Uterus (tissue), 3 donors: ENCODE measurements at regions not wholly inside any gene's neighbourhood (a gene's known extent, or its start where the extent isn't known, plus 50 kb on each side); places are given as distances from the start of the nearest gene placed in this dataset.
"Not testable (repeated sequence)": the region's sequence is repeated elsewhere in the genome, so short reads cannot be mapped to it uniquely, and the experiment has no call there.

Source experiments
- DNase-seq, 2 donors: peaks; one replicate each; pipeline ENCODE4 v3.0.0-alpha.2; 2019 to 2020
- H3K27ac ChIP-seq, 2 donors: fragments of 200-600 bp; sonication (generic); 1 replicate in 1 of 2; 2 replicates in 1 of 2; pipeline ENCODE4 v1.5.1; 2016 to 2018
- H3K27me3 ChIP-seq, 2 donors: fragments of 200-600 bp; sonication (generic); one replicate each; pipeline ENCODE4 v1.5.1; 2018 to 2019; ENCODE audit warnings: control low read depth in 1 of 2
- H3K36me3 ChIP-seq, 2 donors: fragments of 200-600 bp; sonication (generic); one replicate each; pipeline ENCODE4 v1.5.1; 2019; ENCODE audit warnings: control low read depth in 1 of 2
- H3K4me1 ChIP-seq, 2 donors: fragments of 200-600 bp; sonication (generic); one replicate each; pipeline ENCODE4 v1.5.1; 2018 to 2019; ENCODE audit warnings: control low read depth in 1 of 2
- H3K4me3 ChIP-seq, 2 donors: fragments of 200-600 bp; sonication (generic); 1 replicate in 1 of 2; 2 replicates in 1 of 2; pipeline ENCODE4 v1.5.1; 2018 to 2019; ENCODE audit warnings: mild to moderate bottlenecking in 1 of 2
- H3K9me3 ChIP-seq, 2 donors: fragments of 200-600 bp; sonication (generic); one replicate each; pipeline ENCODE4 v1.5.1; 2019; ENCODE audit warnings: control low read depth in 1 of 2
- CTCF ChIP-seq, 4 experiments: fragments of 200-600 bp in 2 of 4; fragments of 450-650 bp in 2 of 4; sonication (generic) in 2 of 4; IDR thresholded peaks; one replicate each; pipeline ENCODE4 v1.5.1; 2016 to 2019; ENCODE audit warnings: antibody characterized with exemption in 4 of 4, mild to moderate bottlenecking in 2 of 4, moderate library complexity in 1 of 4
- POLR2A ChIP-seq, 2 donors: fragments of 450-650 bp; IDR thresholded peaks; one replicate each; pipeline ENCODE4 v1.6.1; 2016; ENCODE audit warnings: antibody characterized with exemption in 2 of 2, mild to moderate bottlenecking in 1 of 2, moderate library complexity in 1 of 2
- intact Hi-C: fragments of 100-400 bp; cut with DNase I; formaldehyde crosslinking; loops from one replicate; pipeline ENCODE4 v1.15.1; 2023; ENCODE audit warnings: low total_unique reads
- donor health status: DM: yes; HTN: yes; CAD: no.

DNA sequence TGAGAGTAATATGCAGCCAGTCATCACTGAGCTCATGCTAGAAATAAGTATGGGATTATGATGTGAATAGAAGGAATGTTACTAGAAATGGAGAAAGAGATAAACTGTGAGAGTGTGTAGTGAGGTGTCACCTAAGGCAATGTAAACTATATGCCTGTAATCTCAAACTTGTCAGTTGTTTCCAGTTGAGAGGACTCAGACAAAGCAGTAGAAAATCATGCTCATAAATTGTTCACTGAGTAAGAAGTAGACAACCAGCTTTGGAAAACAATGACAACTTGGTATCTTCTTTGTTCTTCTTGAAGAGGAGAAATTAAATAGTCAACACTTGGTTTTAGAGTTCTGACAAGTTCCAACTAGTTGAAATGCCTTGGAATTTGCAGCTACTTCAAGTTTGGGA lies 148.5 kb upstream of the OR4E1 start:
- H3K36me3 ChIP-seq = no peaks in the 10 kb centered on the region
- intact Hi-C loops = no loop called here

GRCh38 chr14:21820631-21821030 lies 147.0 kb upstream of the OR4E1 start:
- no peak for DNase-seq
- no peak for TF ChIP-seq POLR2A (IDR thresholded peaks at IDR 0.05)
- Histone ChIP-seq H3K4me1 (no peaks in the 10 kb centered on the region), H3K27ac (no peak overlapping the region), H3K9me3 (no peaks in the 10 kb centered on the region), H3K27me3 (no peaks in the 10 kb centered on the region), H3K36me3 (no peaks in the 10 kb centered on the region), H3K4me3 (no peak overlapping the region)
- intact Hi-C loops = no loop called here

More for the DNA sequence above, 148.5 kb upstream of the OR4E1 start:
- Histone ChIP-seq H3K9me3 (no peaks in the 10 kb centered on the region), H3K4me3 (no peak overlapping the region), H3K4me1 (no peaks in the 10 kb centered on the region), H3K27ac (no peak overlapping the region), H3K27me3 (no peaks in the 10 kb centered on the region)
- TF ChIP-seq CTCF (IDR thresholded peaks at IDR 0.05) (no peak), POLR2A (IDR thresholded peaks at IDR 0.05) (no peak)
- DNase-seq = no peak

DNA sequence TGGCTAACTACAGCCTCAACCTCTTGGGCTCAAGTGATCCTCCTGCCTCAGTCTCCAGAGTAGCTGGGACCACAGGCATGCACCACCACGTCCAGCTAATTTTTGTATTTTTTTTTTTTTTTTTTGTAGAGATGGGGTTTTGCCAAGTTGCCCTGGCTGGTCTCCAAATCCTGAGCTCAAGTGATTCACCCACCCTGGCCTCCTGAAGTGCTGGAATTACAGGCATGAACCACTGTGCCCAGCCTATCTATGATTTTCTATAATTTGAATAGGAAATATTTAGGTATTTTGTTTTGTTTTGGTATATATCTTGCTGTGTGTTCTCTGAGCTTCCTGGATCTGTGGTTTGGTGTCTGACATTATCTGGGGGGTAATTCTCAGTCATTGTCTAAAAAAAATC lies 146.3 kb upstream of the OR4E1 start:
- H3K36me3 ChIP-seq, H3K4me1 ChIP-seq, H3K27ac ChIP-seq, H3K4me3 ChIP-seq, H3K9me3 ChIP-seq, intact Hi-C loops, DNase-seq, H3K27me3 ChIP-seq: not testable (repeated sequence)

DNA sequence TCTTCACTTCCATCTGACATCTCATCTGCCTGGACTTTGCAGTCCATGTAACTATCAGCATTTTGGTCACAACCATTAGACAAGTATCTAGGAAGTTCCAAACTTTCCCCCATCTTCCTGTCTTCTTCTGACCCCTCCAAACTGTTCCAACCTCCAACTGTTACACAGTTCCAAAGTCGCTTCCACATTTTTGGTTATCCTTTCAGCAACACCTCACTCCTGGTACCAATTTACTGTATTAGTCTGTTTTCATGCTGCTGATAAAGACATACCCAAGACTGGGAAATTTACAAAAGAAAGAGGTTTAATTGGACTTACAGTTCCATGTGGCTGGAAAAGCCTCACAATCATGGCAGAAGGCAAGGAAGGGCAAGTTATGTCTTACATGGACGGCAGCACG lies 143.4 kb upstream of the OR4E1 start:
- H3K27me3 ChIP-seq, H3K27ac ChIP-seq, H3K4me1 ChIP-seq, H3K36me3 ChIP-seq, intact Hi-C loops, H3K9me3 ChIP-seq, H3K4me3 ChIP-seq, DNase-seq: not testable (repeated sequence)

DNA sequence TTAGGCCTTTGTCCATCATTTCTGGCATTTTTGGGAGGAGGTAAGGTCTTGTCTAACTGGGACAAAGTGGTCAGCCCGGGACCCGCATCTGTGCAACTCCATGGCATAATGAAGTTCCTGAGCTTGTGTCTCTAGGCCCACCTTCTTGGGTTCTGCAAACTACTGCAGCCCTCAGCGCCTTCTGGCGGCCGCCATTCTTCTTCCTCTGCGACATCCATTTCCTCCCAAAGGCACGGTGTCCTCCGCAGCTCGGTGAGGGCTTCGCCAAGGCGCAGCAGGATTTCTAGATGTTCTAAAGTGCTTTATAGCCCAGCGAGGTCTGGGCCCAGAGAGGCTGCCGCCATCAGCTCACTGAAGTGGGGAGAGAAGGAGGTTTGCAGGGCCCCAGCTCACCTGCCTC lies 134.4 kb upstream of the OR4E1 start:
- TF ChIP-seq CTCF (IDR thresholded peaks at IDR 0.05) (no peak), POLR2A (IDR thresholded peaks at IDR 0.05) (no peak)
- no peak overlapping the region for H3K27ac ChIP-seq
- no peak overlapping the region for H3K4me3 ChIP-seq
- no peaks in the 10 kb centered on the region for H3K27me3 ChIP-seq
- no peaks in the 10 kb centered on the region for H3K4me1 ChIP-seq
- H3K36me3 ChIP-seq = no peaks in the 10 kb centered on the region
- H3K9me3 ChIP-seq = no peaks in the 10 kb centered on the region
- DNase-seq = no peak
- intact Hi-C loops = no loop called here

DNA sequence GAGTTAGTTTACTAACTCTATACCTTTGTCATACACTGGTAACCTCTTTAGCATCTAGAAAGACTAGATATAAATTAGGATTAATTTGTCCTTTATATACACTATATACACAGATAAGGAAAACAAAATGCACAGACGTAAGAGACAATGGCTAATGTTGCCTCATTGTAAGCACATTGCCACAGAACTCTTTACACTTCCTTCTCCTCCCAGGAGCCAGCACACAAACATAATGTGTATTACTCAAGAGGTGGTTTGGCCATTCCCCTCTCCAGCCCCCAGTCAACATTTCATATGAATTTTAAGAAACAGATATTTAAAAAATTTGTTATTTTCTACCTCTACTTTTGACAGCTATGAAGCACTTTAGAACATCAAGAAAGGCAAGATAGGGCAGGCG lies 131.4 kb upstream of the OR4E1 start:
- no peak for DNase-seq

More for the DNA sequence above, 131.4 kb upstream of the OR4E1 start:
- TF ChIP-seq CTCF (IDR thresholded peaks at IDR 0.05) (no peak), POLR2A (IDR thresholded peaks at IDR 0.05) (no peak)
- Histone ChIP-seq H3K4me3 (no peak overlapping the region), H3K27me3 (no peaks in the 10 kb centered on the region), H3K9me3 (no peaks in the 10 kb centered on the region), H3K36me3 (no peaks in the 10 kb centered on the region), H3K4me1 (no peaks in the 10 kb centered on the region), H3K27ac (no peak overlapping the region)
- intact Hi-C loops = no loop called here
